Small intestine (tissue), 7 donors: ENCODE measurements at regions not wholly inside any gene's neighbourhood (a gene's known extent, or its start where the extent isn't known, plus 50 kb on each side); places are given as distances from the start of the nearest gene placed in this dataset.

Experiments used
- DNase-seq, 2 donors: peaks; one replicate each; pipeline versions ENCODE4 v3.0.0 to v3.0.0-alpha.2; 2013
- FAIRE-seq: peaks from 2 replicates; lab custom pipeline; 2012; peaks lifted over from hg19 to GRCh38; lab: Jason Lieb, UNC
- H3K27ac ChIP-seq, 3 donors: one replicate each; pipeline ENCODE4 v1.5.1; 2013; ENCODE audit warnings: low read length in 2 of 3, mild to moderate bottlenecking in 2 of 3, control low read depth in 1 of 3, inconsistent platforms in 1 of 3, low read depth in 1 of 3, moderate library complexity in 1 of 3
- H3K27me3 ChIP-seq, 3 donors: one replicate each; pipeline ENCODE4 v1.6.1; 2013; ENCODE audit warnings: low read length in 3 of 3, inconsistent platforms in 1 of 3; ENCODE audit not compliant: control insufficient read depth in 3 of 3, insufficient read depth in 3 of 3
- H3K36me3 ChIP-seq, 3 donors: one replicate each; pipeline ENCODE4 v1.6.1; 2013; ENCODE audit warnings: low read length in 3 of 3, inconsistent platforms in 1 of 3, low read depth in 1 of 3, mild to moderate bottlenecking in 1 of 3, moderate library complexity in 1 of 3; ENCODE audit not compliant: control insufficient read depth in 3 of 3, insufficient read depth in 2 of 3
- H3K4me1 ChIP-seq, 3 donors: one replicate each; pipeline ENCODE4 v1.6.1; 2013; ENCODE audit warnings: low read length in 2 of 3, inconsistent platforms in 1 of 3, low read depth in 1 of 3, mild to moderate bottlenecking in 1 of 3, moderate library complexity in 1 of 3; ENCODE audit not compliant: control insufficient read depth in 3 of 3, insufficient read depth in 2 of 3
- H3K4me3 ChIP-seq, 3 donors: one replicate each; pipeline ENCODE4 v1.5.1; 2013; ENCODE audit warnings: low read length in 3 of 3, control low read depth in 1 of 3, inconsistent platforms in 1 of 3, low read depth in 1 of 3, mild to moderate bottlenecking in 1 of 3, moderate library complexity in 1 of 3
- H3K9me3 ChIP-seq, 2 donors: one replicate each; pipeline ENCODE4 v1.6.1; 2013; ENCODE audit warnings: low read depth in 1 of 2, low read length in 1 of 2; ENCODE audit not compliant: control insufficient read depth in 2 of 2, insufficient read depth in 1 of 2
- WGBS, 3 donors: extraction: QIAGEN DNeasy Blood & Tissue Kit; methylation state at CpG; one replicate each; pipeline ENCODE4 v1.1.7; 2013; 5-methylcytosine and 5-hydroxymethylcytosine counted together
- donor health status: healthy with polysubstance abuse.
- donor health status: control.
- donor health status: control.
- donor health status: Bipolar disorder and iron deficiency.
- donor health status: healthy.

- WGBS, 3 donors, result 64 to 84% (median 69%) methylated on average over 3 of the region's 3 CpGs
- Histone ChIP-seq H3K27me3 (no peaks in the 10 kb centered on the region), H3K4me3 (no peak overlapping the region), H3K4me1 (no peaks in the 10 kb centered on the region), H3K27ac (no peak overlapping the region), H3K9me3 (no peaks in the 10 kb centered on the region), H3K36me3 (no peaks in the 10 kb centered on the region)
- FAIRE-seq, result no peak
- DNase-seq, result no peak
These were observed 85.5 kb upstream of the ACTBL2 start for GRCh38 chr5:57568136-57568535.

- whole genome bisulfite sequencing, 3 donors, result 61 to 81% (median 80%) methylated on average over 5 of the region's 5 CpGs
- Histone ChIP-seq H3K27ac (no peak overlapping the region), H3K4me1 (no peaks in the 10 kb centered on the region), H3K27me3 (no peaks in the 10 kb centered on the region), H3K9me3 (no peaks in the 10 kb centered on the region), H3K4me3 (no peak overlapping the region), H3K36me3 (no peaks in the 10 kb centered on the region)
- no peak for FAIRE-seq
- DNase-seq, result peak in 1 of 2 donors; percentile 9
These were observed 84.3 kb upstream of the ACTBL2 start for GRCh38 chr5:57566914-57567313.

- DNase-seq, result no peak
- Histone ChIP-seq H3K27ac (no peak overlapping the region), H3K27me3 (peaks cover 0 to 3% (median 0%) of the 10 kb centered on the region in 3 donors), H3K36me3 (no peaks in the 10 kb centered on the region), H3K4me1 (no peaks in the 10 kb centered on the region), H3K9me3 (no peaks in the 10 kb centered on the region), H3K4me3 (no peak overlapping the region)
- WGBS, 3 donors, result 65 to 81% (median 69%) methylated on average over 3 of the region's 3 CpGs
- no peak for FAIRE-seq
These were observed 78.7 kb upstream of the ACTBL2 start for GRCh38 chr5:57561231-57561842.

GRCh38 chr5:57559110-57559635 lies 76.6 kb upstream of the ACTBL2 start:
- H3K36me3 ChIP-seq, result no peaks in the 10 kb centered on the region
- H3K9me3 ChIP-seq, result no peaks in the 10 kb centered on the region
- WGBS, 3 donors, result 76 to 81% (median 80%) methylated on average over 3 of the region's 3 CpGs
- no peaks in the 10 kb centered on the region for H3K4me1 ChIP-seq
- DNase-seq (no peak), FAIRE-seq (no peak)
- H3K27ac ChIP-seq, result no peak overlapping the region
- H3K4me3 ChIP-seq, result no peak overlapping the region
- peaks cover 0 to 3% (median 0%) of the 10 kb centered on the region in 3 donors for H3K27me3 ChIP-seq

GRCh38 chr5:57552033-57552432 lies 69.4 kb upstream of the ACTBL2 start:
- DNase-seq, result no peak
- Histone ChIP-seq H3K27me3 (no peaks in the 10 kb centered on the region), H3K36me3 (no peaks in the 10 kb centered on the region), H3K9me3 (no peaks in the 10 kb centered on the region), H3K27ac (no peak overlapping the region), H3K4me3 (no peak overlapping the region), H3K4me1 (no peaks in the 10 kb centered on the region)
- WGBS, 3 donors, result 57 to 72% (median 70%) methylated on average over 3 of the region's 3 CpGs
- FAIRE-seq, result no peak

- no peaks in the 10 kb centered on the region for H3K4me1 ChIP-seq
- whole genome bisulfite sequencing, 3 donors, result 68 to 73% (median 69%) methylated on average over 3 of the region's 3 CpGs
- FAIRE-seq (no peak), DNase-seq (no peak)
- no peak overlapping the region for H3K4me3 ChIP-seq
- no peaks in the 10 kb centered on the region for H3K27me3 ChIP-seq
- no peaks in the 10 kb centered on the region for H3K36me3 ChIP-seq
- no peaks in the 10 kb centered on the region for H3K9me3 ChIP-seq
- H3K27ac ChIP-seq, result no peak overlapping the region
These were observed 68.6 kb upstream of the ACTBL2 start for GRCh38 chr5:57551251-57551650.

GRCh38 chr5:57550132-57550531 lies 67.5 kb upstream of the ACTBL2 start:
- Histone ChIP-seq H3K9me3 (no peaks in the 10 kb centered on the region), H3K27me3 (no peaks in the 10 kb centered on the region), H3K4me3 (no peak overlapping the region), H3K27ac (no peak overlapping the region), H3K4me1 (no peaks in the 10 kb centered on the region), H3K36me3 (no peaks in the 10 kb centered on the region)
- FAIRE-seq (no peak), DNase-seq (no peak)
- whole genome bisulfite sequencing, 3 donors, result 62 to 80% (median 76%) methylated on average over 6 of the region's 6 CpGs

- H3K36me3 ChIP-seq, result no peaks in the 10 kb centered on the region
- H3K27ac ChIP-seq, result no peak overlapping the region
- no peak overlapping the region for H3K4me3 ChIP-seq
- no peaks in the 10 kb centered on the region for H3K4me1 ChIP-seq
- FAIRE-seq, result no peak
- DNase-seq, result no peak
- H3K27me3 ChIP-seq, result no peaks in the 10 kb centered on the region
- no peaks in the 10 kb centered on the region for H3K9me3 ChIP-seq
These were observed 67.0 kb upstream of the ACTBL2 start for GRCh38 chr5:57549566-57549965.

- no peak for FAIRE-seq
- 77 to 88% (median 84%) methylated on average over 2 of the region's 2 CpGs for WGBS, 3 donors
- DNase-seq, result no peak
These were observed 58.2 kb upstream of the ACTBL2 start for GRCh38 chr5:57540823-57541222.

More at GRCh38 chr5:57540823-57541222, 58.2 kb upstream of the ACTBL2 start:
- H3K9me3 ChIP-seq, result no peaks in the 10 kb centered on the region
- H3K4me3 ChIP-seq, result no peak overlapping the region
- H3K4me1 ChIP-seq, result no peaks in the 10 kb centered on the region
- H3K27me3 ChIP-seq, result no peaks in the 10 kb centered on the region
- H3K27ac ChIP-seq, result no peak overlapping the region
- H3K36me3 ChIP-seq, result no peaks in the 10 kb centered on the region
